Hepatocyte (in vitro differentiated cells): ENCODE measurements at regions not wholly inside any gene's neighbourhood (a gene's known extent, or its start where the extent isn't known, plus 50 kb on each side); places are given as distances from the start of the nearest gene placed in this dataset.

Experiments
- CTCF ChIP-seq: fragments of 200-600 bp; sonication (generic); IDR thresholded peaks from 2 replicates; pipeline ENCODE4 v1.5.1; 2016; ENCODE audit warnings: antibody characterized with exemption, mild to moderate bottlenecking; ENCODE audit not compliant: poor library complexity
- EZH2 ChIP-seq: fragments of 200-600 bp; sonication (generic); IDR thresholded peaks from 2 replicates; pipeline ENCODE4 v1.6.1; 2016; ENCODE audit warnings: antibody characterized with exemption, mild to moderate bottlenecking, borderline replicate concordance

- TF ChIP-seq CTCF (no peak), EZH2 (no peak)
Observed at GRCh38 chr4:149986917-149987316, 91.3 kb upstream of the DCLK2 start.
